H1 (cell line): ENCODE measurements at regions not wholly inside any gene's neighbourhood (a gene's known extent, or its start where the extent isn't known, plus 50 kb on each side); places are given as distances from the start of the nearest gene placed in this dataset.

Experiments used
- BCL11A ChIP-seq, 2 experiments: IDR thresholded peaks; one replicate each; pipeline ENCODE4 v1.6.1; 2011; ENCODE audit warnings: low read depth in 2 of 2, low read length in 2 of 2, mild to moderate bottlenecking in 2 of 2
- CEBPB ChIP-seq: IDR thresholded peaks from 2 replicates; pipeline ENCODE4 v1.6.1; 2012; ENCODE audit warnings: low read depth, low read length
- CHD7 ChIP-seq: fragments of 300-600 bp; sonication (generic); IDR thresholded peaks from 2 replicates; pipeline ENCODE4 v1.7.1; 2012; ENCODE audit warnings: low read length, moderate library complexity, mild to moderate bottlenecking, inconsistent platforms; ENCODE audit not compliant: insufficient replicate concordance
- EGR1 ChIP-seq: IDR thresholded peaks from 2 replicates; pipeline ENCODE4 v1.6.1; 2011; ENCODE audit warnings: low read depth, low read length, borderline replicate concordance
- HDAC2 ChIP-seq, 2 experiments: fragments of 300-600 bp in 1 of 2; sonication (generic) in 1 of 2; IDR thresholded peaks; 2 replicates each; pipeline ENCODE4 v1.6.1; 2011 to 2012; ENCODE audit warnings: low read depth in 2 of 2, low read length in 2 of 2, mild to moderate bottlenecking in 2 of 2, moderate library complexity in 2 of 2, borderline replicate concordance in 1 of 2, inconsistent platforms in 1 of 2
- KDM4A ChIP-seq: IDR thresholded peaks from one replicate; pipeline ENCODE4 v1.7.1; 2012; ENCODE audit warnings: low read depth, mild to moderate bottlenecking, moderate library complexity, low read length, inconsistent platforms; ENCODE audit not compliant: severe bottlenecking
- POU5F1 ChIP-seq: IDR thresholded peaks from 2 replicates; pipeline ENCODE4 v1.6.1; 2011; ENCODE audit warnings: low read depth, mild to moderate bottlenecking, low read length, moderate library complexity
- TEAD4 ChIP-seq: IDR thresholded peaks from 2 replicates; pipeline ENCODE4 v1.6.1; 2012; ENCODE audit warnings: low read depth, low read length, inconsistent platforms, mixed read lengths

- no peak for TF ChIP-seq CHD7
- no peak for TF ChIP-seq KDM4A
- TF ChIP-seq BCL11A (IDR thresholded peaks at IDR 0.05; ENCODE audit: low read depth in 2 of 2, low read length in 2 of 2): no peak
- TF ChIP-seq POU5F1: no peak
- TF ChIP-seq HDAC2 (IDR thresholded peaks at IDR 0.05; ENCODE audit: borderline replicate concordance in 1 of 2, low read depth in 2 of 2, low read length in 2 of 2): no peak
- no peak for TF ChIP-seq CEBPB
- TF ChIP-seq EGR1: no peak
- TF ChIP-seq TEAD4: no peak
Observed at GRCh38 chr2:217091531-217091930, 231.7 kb upstream of the TNP1 start (continued).
